Liver (tissue), 3 donors: ENCODE measurements at regions not wholly inside any gene's neighbourhood (a gene's known extent, or its start where the extent isn't known, plus 50 kb on each side); places are given as distances from the start of the nearest gene placed in this dataset.

Experiments used
- RAD21 ChIP-seq, 2 donors: IDR thresholded peaks; 2 replicates each; pipeline ENCODE4 v1.6.1; 2016; ENCODE audit warnings: antibody characterized with exemption in 2 of 2, mild to moderate bottlenecking in 2 of 2
- RXRA ChIP-seq, 2 donors: IDR thresholded peaks; 2 replicates each; pipeline ENCODE4 v1.6.1; 2017 to 2018; ENCODE audit warnings: antibody characterized with exemption in 2 of 2, mild to moderate bottlenecking in 1 of 2
- TAF1 ChIP-seq: conservative IDR thresholded peaks from 2 replicates; pipeline ENCODE4 v1.6.1; 2016; ENCODE audit warnings: antibody characterized with exemption, mild to moderate bottlenecking
- YY1 ChIP-seq: IDR thresholded peaks from 2 replicates; pipeline ENCODE4 v1.6.1; 2016; ENCODE audit warnings: antibody characterized with exemption, mild to moderate bottlenecking
- TF ChIP-seq, protein P1 (sequence below): fragments of 150-350 bp; IDR thresholded peaks from 2 replicates; pipeline ENCODE4 v1.5.1; 2017; ENCODE audit warnings: improper control_type of control experiment, low read depth, low read length; ENCODE audit not compliant: missing input control
- TF ChIP-seq, protein P2 (sequence below): IDR thresholded peaks from 2 replicates; pipeline ENCODE4 v1.6.1; 2016; ENCODE audit warnings: antibody characterized with exemption
- donor health status: healthy.
- donor health status: healthy.

DNA sequence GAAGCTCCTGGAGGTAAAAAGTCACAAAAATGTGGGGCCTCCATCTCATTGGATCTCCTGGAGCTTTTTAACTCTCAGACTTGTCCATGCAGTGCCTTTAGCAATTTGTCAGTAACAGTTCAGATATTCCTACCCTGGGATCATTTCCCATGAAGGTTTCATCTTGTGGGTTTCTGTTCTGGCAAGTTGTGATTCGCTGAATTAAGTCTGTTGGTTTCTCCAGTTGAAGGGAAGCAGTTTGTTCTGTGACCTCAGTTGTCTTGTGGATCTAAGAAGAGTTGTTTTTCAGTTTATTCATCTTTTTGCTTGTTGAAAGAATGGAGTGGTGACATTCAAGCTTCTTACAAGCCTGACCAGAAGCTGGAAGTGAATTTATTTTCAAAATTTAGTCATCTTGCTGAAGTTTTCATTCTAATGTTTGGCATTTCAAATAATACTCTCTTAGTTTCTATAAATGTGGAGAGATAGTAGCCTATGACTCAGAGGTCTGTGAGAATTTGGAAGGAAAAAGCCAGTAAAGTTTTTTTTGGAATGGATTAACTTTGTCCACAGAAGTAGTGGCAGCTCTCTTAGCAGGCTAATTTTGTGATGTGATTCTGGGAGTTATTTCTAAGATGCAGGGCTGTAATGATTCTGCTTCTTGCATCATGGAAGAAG is 120.1 kb upstream of the CSNK1A1L start:
- TF ChIP-seq, protein P1, sequence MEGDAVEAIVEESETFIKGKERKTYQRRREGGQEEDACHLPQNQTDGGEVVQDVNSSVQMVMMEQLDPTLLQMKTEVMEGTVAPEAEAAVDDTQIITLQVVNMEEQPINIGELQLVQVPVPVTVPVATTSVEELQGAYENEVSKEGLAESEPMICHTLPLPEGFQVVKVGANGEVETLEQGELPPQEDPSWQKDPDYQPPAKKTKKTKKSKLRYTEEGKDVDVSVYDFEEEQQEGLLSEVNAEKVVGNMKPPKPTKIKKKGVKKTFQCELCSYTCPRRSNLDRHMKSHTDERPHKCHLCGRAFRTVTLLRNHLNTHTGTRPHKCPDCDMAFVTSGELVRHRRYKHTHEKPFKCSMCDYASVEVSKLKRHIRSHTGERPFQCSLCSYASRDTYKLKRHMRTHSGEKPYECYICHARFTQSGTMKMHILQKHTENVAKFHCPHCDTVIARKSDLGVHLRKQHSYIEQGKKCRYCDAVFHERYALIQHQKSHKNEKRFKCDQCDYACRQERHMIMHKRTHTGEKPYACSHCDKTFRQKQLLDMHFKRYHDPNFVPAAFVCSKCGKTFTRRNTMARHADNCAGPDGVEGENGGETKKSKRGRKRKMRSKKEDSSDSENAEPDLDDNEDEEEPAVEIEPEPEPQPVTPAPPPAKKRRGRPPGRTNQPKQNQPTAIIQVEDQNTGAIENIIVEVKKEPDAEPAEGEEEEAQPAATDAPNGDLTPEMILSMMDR = no peak
- TF ChIP-seq YY1 (no peak), RXRA (IDR thresholded peaks at IDR 0.05) (no peak), TAF1 (no peak), RAD21 (IDR thresholded peaks at IDR 0.05) (no peak)
- TF ChIP-seq, protein P2, sequence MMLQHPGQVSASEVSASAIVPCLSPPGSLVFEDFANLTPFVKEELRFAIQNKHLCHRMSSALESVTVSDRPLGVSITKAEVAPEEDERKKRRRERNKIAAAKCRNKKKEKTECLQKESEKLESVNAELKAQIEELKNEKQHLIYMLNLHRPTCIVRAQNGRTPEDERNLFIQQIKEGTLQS = no peak
